Activated naive CD8-positive, alpha-beta T cell treated with anti-CD3 and anti-CD28 coated beads, Interleukin-2, amount 10 ng/mL, durations not matched to agents 7 days and 5 days (primary cell): ENCODE measurements at regions not wholly inside any gene's neighbourhood (a gene's known extent, or its start where the extent isn't known, plus 50 kb on each side); places are given as distances from the start of the nearest gene placed in this dataset.

Source experiments
- ATAC-seq: fragments of 150-1000 bp; cut with Tn5 transposase; one replicate; pipeline ENCODE4 v1.10.0; 2021; ENCODE audit warnings: low read depth, moderate library complexity
- POLR2A ChIA-PET: fragments of 350-600 bp; sonication (Branson Sonifier 250); formaldehyde crosslinking; loops from one replicate; lab custom pipeline; 2021; ENCODE audit warnings: antibody characterized with exemption; lab: Charles Lee
- DNase-seq: peaks from one replicate; pipeline ENCODE4 v3.0.0; 2021
- H3K27ac Mint-ChIP-seq: one replicate; pipeline ENCODE4 v1.8.0; 2022; ENCODE audit warnings: mild to moderate bottlenecking, mixed read lengths
- H3K27me3 Mint-ChIP-seq: one replicate; pipeline ENCODE4 v1.8.0; 2022; ENCODE audit warnings: mild to moderate bottlenecking, moderate library complexity, mixed read lengths
- H3K36me3 Mint-ChIP-seq: one replicate; pipeline ENCODE4 v1.8.0; 2021; ENCODE audit warnings: mild to moderate bottlenecking, mixed read lengths
- H3K4me1 Mint-ChIP-seq: one replicate; pipeline ENCODE4 v1.8.0; 2021; ENCODE audit warnings: mixed read lengths
- H3K4me3 Mint-ChIP-seq: one replicate; pipeline ENCODE4 v1.8.0; 2022; ENCODE audit warnings: mild to moderate bottlenecking, moderate library complexity, mixed read lengths
- H3K9me3 Mint-ChIP-seq: one replicate; pipeline ENCODE4 v1.8.0; 2021; ENCODE audit warnings: mixed read lengths

DNA sequence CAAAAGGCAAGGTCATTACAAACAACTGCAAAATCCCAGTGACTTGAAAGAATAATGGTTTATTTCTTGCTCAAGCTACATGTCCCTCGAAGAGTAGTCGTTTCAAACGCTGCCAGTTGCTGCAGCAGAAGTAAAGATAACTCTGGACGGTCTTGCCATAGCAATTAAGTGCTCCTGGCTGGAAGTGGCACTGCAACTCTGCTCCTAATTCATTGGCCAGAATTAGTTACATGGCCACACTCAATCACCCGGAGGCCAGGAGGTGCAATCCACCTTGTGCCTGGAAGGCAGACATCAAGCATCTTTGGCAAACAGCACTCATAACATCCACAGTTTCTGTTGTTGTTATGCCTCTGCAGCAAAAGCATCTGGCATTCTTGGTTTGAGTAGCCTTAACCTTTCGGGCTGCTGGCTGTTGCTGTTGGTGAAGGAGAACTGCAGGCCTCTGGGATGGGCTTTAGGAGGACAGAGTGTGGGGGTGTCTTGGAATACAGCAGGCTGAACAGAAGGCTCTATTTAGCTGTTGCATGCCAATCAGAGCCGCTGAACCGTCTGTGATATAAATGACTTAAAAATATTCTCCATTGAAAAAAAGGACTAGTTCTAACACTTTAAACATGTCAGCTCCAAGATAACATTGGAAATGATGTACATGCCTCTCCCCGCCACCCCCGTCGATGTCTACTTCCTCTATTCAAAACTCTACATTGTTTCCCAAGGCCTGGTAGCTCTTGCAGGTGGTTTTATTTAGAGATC lies 123.5 kb upstream of the DYRK2 start:
- Mint-ChIP-seq H3K4me3 (no peak overlapping the region), H3K27ac (no peak overlapping the region), H3K4me1 (no peaks in the 10 kb centered on the region), H3K27me3 (no peaks in the 10 kb centered on the region), H3K36me3 (peaks cover 2% of the 10 kb centered on the region), H3K9me3 (peaks cover 1% of the 10 kb centered on the region)
- no peak for DNase-seq
- ATAC-seq: no peak
- POLR2A ChIA-PET: no interaction called here

DNA sequence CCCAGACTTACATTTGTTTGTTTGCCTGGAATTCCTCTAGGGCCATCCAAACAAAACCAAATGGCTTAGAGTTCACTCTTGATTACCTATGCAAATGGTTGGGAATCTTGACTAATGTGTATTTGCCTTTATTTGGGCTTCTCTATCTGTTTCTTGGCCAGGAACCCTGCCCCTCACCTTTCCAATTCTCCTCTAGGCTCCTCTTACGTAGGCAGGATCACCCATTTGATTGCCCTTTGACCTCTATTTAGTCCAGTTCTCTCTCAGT lies 123.0 kb upstream of the DYRK2 start:
- POLR2A ChIA-PET: no interaction called here
- no peak for ATAC-seq
- Mint-ChIP-seq H3K36me3 (peaks cover 2% of the 10 kb centered on the region), H3K9me3 (peaks cover 3% of the 10 kb centered on the region), H3K4me3 (no peak overlapping the region), H3K4me1 (no peaks in the 10 kb centered on the region), H3K27me3 (no peaks in the 10 kb centered on the region), H3K27ac (no peak overlapping the region)
- DNase-seq: no peak

DNA sequence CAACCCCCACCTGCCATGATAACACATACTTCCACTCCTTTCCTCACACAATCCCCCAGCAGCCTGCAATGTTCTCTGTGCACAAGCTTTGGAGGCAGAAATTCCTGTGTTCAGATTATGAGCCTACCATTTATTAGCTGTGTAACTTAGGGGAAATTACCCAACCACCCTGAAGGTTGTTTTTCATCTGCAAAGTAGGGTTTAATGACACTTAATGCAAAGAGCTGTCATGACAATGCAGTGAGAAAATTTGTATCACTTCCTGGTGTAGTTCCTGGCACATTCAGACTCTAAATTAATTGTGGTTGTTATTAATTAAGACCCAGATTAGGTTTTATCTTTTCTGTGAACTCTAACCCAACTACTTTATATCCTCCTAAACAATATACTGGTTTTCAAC lies 122.4 kb upstream of the DYRK2 start:
- Mint-ChIP-seq H3K9me3 (peaks cover 3% of the 10 kb centered on the region), H3K4me1 (no peaks in the 10 kb centered on the region), H3K27me3 (no peaks in the 10 kb centered on the region), H3K36me3 (peaks cover 2% of the 10 kb centered on the region), H3K4me3 (no peak overlapping the region), H3K27ac (no peak overlapping the region)
- ATAC-seq: no peak
- POLR2A ChIA-PET: no interaction called here
- no peak for DNase-seq

GRCh38 chr12:67531051-67531450 lies 117.5 kb upstream of the DYRK2 start:
- POLR2A ChIA-PET: no interaction called here
- no peaks in the 10 kb centered on the region for H3K27me3 Mint-ChIP-seq
- peaks cover 2% of the 10 kb centered on the region for H3K36me3 Mint-ChIP-seq
- ATAC-seq: no peak
- no peak overlapping the region for H3K4me3 Mint-ChIP-seq
- no peak overlapping the region for H3K27ac Mint-ChIP-seq
- DNase-seq: no peak
- no peaks in the 10 kb centered on the region for H3K4me1 Mint-ChIP-seq
- peaks cover 3% of the 10 kb centered on the region for H3K9me3 Mint-ChIP-seq

GRCh38 chr12:67531501-67531900 lies 117.0 kb upstream of the DYRK2 start:
- peaks cover 2% of the 10 kb centered on the region for H3K36me3 Mint-ChIP-seq
- H3K4me1 Mint-ChIP-seq: no peaks in the 10 kb centered on the region
- no peak overlapping the region for H3K27ac Mint-ChIP-seq
- no peak for ATAC-seq
- POLR2A ChIA-PET: no interaction called here
- DNase-seq: no peak
- H3K27me3 Mint-ChIP-seq: no peaks in the 10 kb centered on the region
- H3K4me3 Mint-ChIP-seq: no peak overlapping the region
- H3K9me3 Mint-ChIP-seq: peaks cover 3% of the 10 kb centered on the region

DNA sequence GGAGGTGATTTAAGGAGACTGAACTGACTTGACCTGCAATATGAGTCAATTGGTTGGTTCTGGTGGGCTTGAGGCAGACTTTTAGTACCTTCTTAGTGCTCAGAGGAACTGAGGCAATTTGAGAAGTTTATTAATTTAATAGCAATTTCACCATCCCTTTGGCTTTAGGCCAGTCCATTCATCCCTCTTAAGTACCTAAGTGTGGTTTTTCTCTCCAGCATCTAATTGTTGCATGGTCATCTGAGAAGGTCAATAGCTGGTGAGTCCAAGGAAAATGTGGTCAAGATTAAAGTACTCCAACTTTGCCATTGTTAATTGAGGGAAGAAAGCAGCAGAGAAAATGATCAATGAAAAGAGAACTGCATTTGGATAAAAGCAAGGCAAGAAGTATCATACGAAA lies 115.4 kb upstream of the DYRK2 start:
- DNase-seq: no peak
- Mint-ChIP-seq H3K9me3 (peaks cover 3% of the 10 kb centered on the region), H3K27ac (no peak overlapping the region), H3K4me1 (peaks cover 3% of the 10 kb centered on the region), H3K4me3 (no peak overlapping the region), H3K36me3 (peaks cover 2% of the 10 kb centered on the region), H3K27me3 (no peaks in the 10 kb centered on the region)
- POLR2A ChIA-PET: no interaction called here
- ATAC-seq: no peak

DNA sequence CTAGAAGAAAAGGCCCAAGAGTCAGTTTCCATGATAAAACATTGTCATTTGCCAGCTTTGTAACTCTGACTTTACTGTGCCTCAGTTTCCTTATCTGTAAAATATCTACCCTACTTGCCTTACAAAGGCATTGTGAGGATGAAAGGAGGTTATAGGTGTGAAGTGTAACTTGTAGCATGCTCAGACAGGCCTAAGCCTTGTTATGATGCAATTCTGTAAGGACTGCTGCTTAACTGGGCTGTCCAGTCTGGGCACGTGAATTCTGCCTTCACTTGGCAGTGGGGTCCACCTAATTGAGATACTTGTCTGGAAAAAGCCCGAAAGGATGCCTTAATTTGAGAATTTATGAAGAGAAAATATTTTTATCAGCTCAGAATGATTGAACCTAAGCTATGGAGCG lies 114.5 kb upstream of the DYRK2 start:
- peaks cover 3% of the 10 kb centered on the region for H3K9me3 Mint-ChIP-seq
- no peak overlapping the region for H3K4me3 Mint-ChIP-seq
- peaks cover 2% of the 10 kb centered on the region for H3K36me3 Mint-ChIP-seq
- no peaks in the 10 kb centered on the region for H3K27me3 Mint-ChIP-seq
- no peak for DNase-seq
- ATAC-seq: no peak
- POLR2A ChIA-PET: no interaction called here
- H3K4me1 Mint-ChIP-seq: peaks cover 3% of the 10 kb centered on the region
- H3K27ac Mint-ChIP-seq: no peak overlapping the region

DNA sequence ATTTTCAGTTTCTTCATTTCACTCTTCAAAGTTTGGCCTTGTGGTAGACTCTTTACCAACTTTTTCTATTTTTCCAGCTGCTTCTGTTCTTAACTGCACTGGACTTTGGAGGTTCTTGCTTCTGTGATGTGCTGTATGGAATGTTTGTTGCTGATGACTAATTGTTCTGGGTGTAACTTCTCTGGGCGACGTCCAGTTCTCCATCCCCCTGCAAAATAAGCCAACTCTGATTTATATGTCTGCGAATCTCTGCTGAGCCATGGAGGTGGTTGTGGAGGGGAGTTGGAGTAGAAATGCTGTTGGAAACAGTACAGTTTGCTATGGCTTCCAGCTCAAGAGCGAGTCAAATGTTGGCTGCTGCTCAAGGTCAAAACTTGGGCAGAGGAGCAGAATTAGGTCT lies 113.9 kb upstream of the DYRK2 start:
- ATAC-seq (no peak), DNase-seq (no peak)
- Mint-ChIP-seq H3K4me3 (no peak overlapping the region), H3K4me1 (peaks cover 3% of the 10 kb centered on the region), H3K36me3 (peaks cover 2% of the 10 kb centered on the region), H3K27me3 (no peaks in the 10 kb centered on the region), H3K27ac (no peak overlapping the region), H3K9me3 (peaks cover 3% of the 10 kb centered on the region)
- POLR2A ChIA-PET: no interaction called here

GRCh38 chr12:67535176-67535575 lies 113.4 kb upstream of the DYRK2 start:
- Mint-ChIP-seq H3K4me1 (peaks cover 3% of the 10 kb centered on the region), H3K4me3 (no peak overlapping the region), H3K9me3 (peaks cover under 1% of the 10 kb centered on the region), H3K27me3 (no peaks in the 10 kb centered on the region), H3K27ac (no peak overlapping the region), H3K36me3 (no peaks in the 10 kb centered on the region)
- ATAC-seq: no peak
- DNase-seq: no peak
- POLR2A ChIA-PET: no interaction called here

DNA sequence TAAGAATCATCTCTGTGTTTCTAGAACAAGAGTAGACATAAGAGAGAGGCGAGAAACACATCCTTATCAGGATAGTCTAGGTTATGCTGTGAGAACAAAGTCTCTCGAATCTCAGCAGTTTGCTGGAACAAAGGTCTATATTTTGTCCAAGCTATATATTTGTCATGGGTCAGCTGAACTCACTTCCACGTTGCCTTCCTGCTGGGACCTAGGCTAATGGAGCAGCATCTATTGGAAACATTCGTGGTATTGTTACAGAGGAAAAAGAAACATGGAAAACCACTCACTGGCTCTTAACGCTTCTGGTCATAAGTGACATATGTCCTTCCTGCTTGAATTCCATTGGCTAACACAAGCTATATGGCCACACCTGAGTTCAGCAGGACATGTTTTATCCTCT lies 112.6 kb upstream of the DYRK2 start:
- Mint-ChIP-seq H3K4me3 (no peak overlapping the region), H3K27me3 (no peaks in the 10 kb centered on the region), H3K36me3 (no peaks in the 10 kb centered on the region), H3K4me1 (peaks cover 5% of the 10 kb centered on the region), H3K27ac (no peak overlapping the region), H3K9me3 (no peaks in the 10 kb centered on the region)
- DNase-seq (no peak), ATAC-seq (no peak)
- POLR2A ChIA-PET: no interaction called here

DNA sequence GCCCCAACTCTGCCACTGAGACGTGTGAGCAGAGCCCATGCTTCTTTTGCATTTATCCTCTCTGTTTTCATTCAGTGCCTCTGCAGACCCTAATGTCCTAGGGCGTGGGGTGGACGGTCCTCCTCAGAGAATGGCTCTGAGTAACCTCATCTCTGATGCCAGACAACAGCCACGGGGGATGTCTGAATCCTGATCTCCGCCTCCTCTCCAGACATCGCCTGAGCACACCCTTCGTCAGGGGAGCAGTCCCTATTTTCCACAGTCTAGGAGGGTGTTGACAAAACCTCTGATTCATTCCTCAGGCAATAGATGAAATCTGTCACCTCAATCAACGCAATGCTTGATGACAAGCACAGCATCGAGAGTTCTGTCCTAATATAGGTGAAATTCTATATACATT lies 109.2 kb upstream of the DYRK2 start:
- Mint-ChIP-seq H3K36me3 (no peaks in the 10 kb centered on the region), H3K27me3 (no peaks in the 10 kb centered on the region), H3K4me1 (peaks cover 10% of the 10 kb centered on the region), H3K9me3 (no peaks in the 10 kb centered on the region), H3K4me3 (no peak overlapping the region), H3K27ac (no peak overlapping the region)
- POLR2A ChIA-PET: no interaction called here
- DNase-seq: no peak
- no peak for ATAC-seq

DNA sequence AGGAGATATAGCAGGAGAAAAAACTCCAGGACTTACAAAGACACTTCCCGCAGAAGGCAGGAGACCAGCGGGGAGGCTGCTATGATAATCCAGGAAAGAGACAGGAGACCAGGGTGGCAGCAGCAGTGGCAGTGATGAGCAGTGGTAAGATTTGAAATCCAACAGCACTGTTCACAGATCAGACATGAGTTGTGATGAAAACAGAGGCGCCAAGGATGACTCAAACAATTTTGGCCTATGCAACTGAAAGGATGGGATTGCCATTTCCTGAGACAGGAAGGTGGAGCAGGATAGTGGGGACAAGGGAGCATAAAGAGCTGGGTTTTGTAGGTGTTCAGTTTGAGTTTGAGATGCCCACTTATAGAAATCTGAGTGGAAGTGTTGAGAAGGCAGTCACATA lies 108.6 kb upstream of the DYRK2 start:
- H3K4me1 Mint-ChIP-seq: peaks cover 11% of the 10 kb centered on the region
- ATAC-seq (no peak), DNase-seq (no peak)
- no peaks in the 10 kb centered on the region for H3K27me3 Mint-ChIP-seq
- H3K27ac Mint-ChIP-seq: no peak overlapping the region
- H3K36me3 Mint-ChIP-seq: no peaks in the 10 kb centered on the region
- no peaks in the 10 kb centered on the region for H3K9me3 Mint-ChIP-seq
- no peak overlapping the region for H3K4me3 Mint-ChIP-seq
- POLR2A ChIA-PET: no interaction called here

- DNase-seq (no peak), ATAC-seq (no peak)
- POLR2A ChIA-PET: interaction anchor here (0.9 kb wide), 1 partner anchor 107 kb away, joined by 3 read pairs; the partner anchor contains the start of gene DYRK2
- H3K27me3 Mint-ChIP-seq: no peaks in the 10 kb centered on the region
- H3K27ac Mint-ChIP-seq: peak overlapping the region; percentile 65
- H3K9me3 Mint-ChIP-seq: no peaks in the 10 kb centered on the region
- H3K4me1 Mint-ChIP-seq: peaks cover 12% of the 10 kb centered on the region
- H3K4me3 Mint-ChIP-seq: peak overlapping the region; percentile 3
- H3K36me3 Mint-ChIP-seq: no peaks in the 10 kb centered on the region
These were observed 107.5 kb upstream of the DYRK2 start for GRCh38 chr12:67540920-67541624.

GRCh38 chr12:67541625-67541991 lies 106.9 kb upstream of the DYRK2 start:
- Mint-ChIP-seq H3K9me3 (no peaks in the 10 kb centered on the region), H3K4me1 (peaks cover 12% of the 10 kb centered on the region), H3K27ac (peak overlapping the region; percentile 65), H3K27me3 (no peaks in the 10 kb centered on the region), H3K36me3 (no peaks in the 10 kb centered on the region), H3K4me3 (peak overlapping the region; percentile 3)
- POLR2A ChIA-PET: interaction anchor here (0.9 kb wide), 1 partner anchor 107 kb away, joined by 3 read pairs; the partner anchor contains the start of gene DYRK2
- ATAC-seq (no peak), DNase-seq (no peak)
